Subcutaneous abdominal adipose tissue (tissue), 5 donors: ENCODE measurements at regions not wholly inside any gene's neighbourhood (a gene's known extent, or its start where the extent isn't known, plus 50 kb on each side); places are given as distances from the start of the nearest gene placed in this dataset.

Experiments used
- H3K27ac ChIP-seq: one replicate; pipeline ENCODE4 v1.7.0; 2013; ENCODE audit warnings: low read depth, mild to moderate bottlenecking, inconsistent platforms, low read length, moderate library complexity
- H3K27me3 ChIP-seq, 5 donors: one replicate each; pipeline ENCODE4 v1.7.0; 2013; ENCODE audit warnings: low read length in 5 of 5, inconsistent platforms in 1 of 5; ENCODE audit not compliant: control insufficient read depth in 5 of 5, insufficient read depth in 4 of 5
- H3K36me3 ChIP-seq, 5 donors: one replicate each; pipeline ENCODE4 v1.7.0; 2013; ENCODE audit warnings: low read length in 5 of 5; ENCODE audit not compliant: control insufficient read depth in 5 of 5, insufficient read depth in 5 of 5
- H3K4me1 ChIP-seq, 5 donors: one replicate each; pipeline ENCODE4 v1.7.0; 2013; ENCODE audit warnings: low read length in 5 of 5, mild to moderate bottlenecking in 3 of 5, moderate library complexity in 1 of 5; ENCODE audit not compliant: control insufficient read depth in 5 of 5, insufficient read depth in 5 of 5
- H3K4me3 ChIP-seq, 5 donors: one replicate each; pipeline ENCODE4 v1.7.0; 2013; ENCODE audit warnings: low read length in 5 of 5, low read depth in 1 of 5
- H3K9ac ChIP-seq, 5 donors: one replicate each; pipeline ENCODE4 v1.7.0; 2013; ENCODE audit warnings: low read length in 5 of 5, mild to moderate bottlenecking in 4 of 5, moderate library complexity in 3 of 5
- H3K9me3 ChIP-seq, 5 donors: one replicate each; pipeline ENCODE4 v1.7.0; 2013; ENCODE audit warnings: low read length in 5 of 5; ENCODE audit not compliant: control insufficient read depth in 5 of 5
- donor health status: healthy.
- donor health status: healthy.
- donor health status: healthy.
- donor health status: healthy.
- donor health status: healthy.

DNA sequence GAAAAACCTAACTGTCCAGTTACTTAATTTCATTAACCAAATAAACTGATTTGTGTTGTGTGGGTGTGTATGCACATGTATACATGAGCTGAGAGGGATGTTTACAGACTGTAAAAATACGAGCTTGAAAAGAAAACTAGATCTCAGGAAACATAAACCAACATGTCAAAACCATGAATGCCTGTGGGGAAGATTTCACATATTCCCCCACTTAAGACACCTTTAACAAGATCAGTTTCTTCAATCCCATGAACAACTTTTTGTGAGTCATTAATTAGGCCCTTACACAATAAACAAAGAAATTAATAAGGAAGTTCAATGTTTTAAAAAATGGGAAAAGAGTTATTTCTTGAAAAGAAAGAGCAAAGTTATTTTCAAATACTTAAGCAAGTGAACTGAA lies 170.8 kb downstream of the ZNF674 start:
- Histone ChIP-seq H3K9ac (no peak overlapping the region), H3K4me1 (peaks cover 0 to 2% (median 0%) of the 10 kb centered on the region in 5 donors), H3K27me3 (peaks cover 0 to 6% (median 2%) of the 10 kb centered on the region in 5 donors), H3K9me3 (no peaks in the 10 kb centered on the region), H3K27ac (no peak overlapping the region), H3K4me3 (no peak overlapping the region), H3K36me3 (no peaks in the 10 kb centered on the region)

DNA sequence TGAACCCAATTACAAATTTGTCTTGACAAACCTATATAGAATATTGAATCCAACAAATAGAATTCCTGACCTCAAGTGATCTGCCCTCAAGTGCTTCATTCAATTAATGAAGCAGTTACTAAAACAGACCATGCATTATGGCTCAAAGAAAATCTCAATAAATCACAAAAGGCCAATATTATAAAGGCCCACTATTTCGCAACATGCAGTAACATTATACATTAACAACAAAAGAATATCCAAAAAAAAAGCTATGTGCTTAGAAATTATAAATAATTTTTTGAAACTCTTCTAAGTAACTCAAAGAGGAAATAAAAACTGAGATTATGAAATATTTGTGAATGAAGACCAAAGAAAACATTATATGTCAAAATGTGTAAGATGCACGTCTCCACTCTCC lies 177.7 kb downstream of the ZNF674 start:
- Histone ChIP-seq H3K4me1 (no peaks in the 10 kb centered on the region), H3K9me3 (no peaks in the 10 kb centered on the region), H3K4me3 (no peak overlapping the region), H3K27ac (no peak overlapping the region), H3K36me3 (no peaks in the 10 kb centered on the region), H3K27me3 (no peaks in the 10 kb centered on the region), H3K9ac (no peak overlapping the region)

DNA sequence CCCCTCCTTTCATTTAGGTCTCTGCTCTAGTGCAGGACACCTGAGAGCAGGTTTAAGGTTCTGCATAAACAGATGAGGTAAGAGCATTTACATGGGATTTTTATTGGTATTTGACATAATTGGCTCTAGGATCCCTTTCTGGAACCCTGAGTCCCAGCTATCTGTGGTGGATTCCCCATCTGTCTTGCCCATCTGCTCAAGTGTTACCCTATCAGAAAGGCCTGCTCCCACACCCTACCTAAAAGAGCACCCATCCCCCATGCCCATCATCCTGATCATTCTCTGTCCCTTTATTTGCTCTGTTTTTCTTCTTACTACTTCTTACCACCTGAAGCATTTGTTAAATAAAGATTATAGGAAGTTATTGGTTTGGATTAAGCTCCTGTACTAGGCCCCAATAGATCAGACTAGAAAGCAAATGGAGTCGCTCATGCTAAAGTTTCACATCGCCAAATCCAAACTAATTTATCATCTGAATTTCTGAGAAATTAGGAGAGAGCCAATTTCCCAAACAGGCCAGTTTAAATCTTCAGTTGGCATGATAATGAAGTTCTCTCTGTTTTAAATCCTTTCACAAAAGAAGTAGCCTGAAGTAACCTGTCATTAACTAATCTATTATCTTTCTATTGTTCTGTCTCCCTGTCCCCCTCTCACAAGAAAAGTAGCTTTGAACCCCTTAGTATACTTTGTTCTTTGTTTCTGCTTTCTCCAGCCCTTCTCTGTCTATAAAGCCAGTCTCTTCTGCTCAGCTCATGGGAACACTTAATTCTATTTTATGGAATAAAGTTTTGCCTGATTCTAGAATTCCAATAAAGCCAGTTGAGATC lies 178.6 kb downstream of the ZNF674 start:
- H3K4me3 ChIP-seq, result no peak overlapping the region
- H3K27ac ChIP-seq, result no peak overlapping the region
- H3K9ac ChIP-seq, result no peak overlapping the region
- H3K27me3 ChIP-seq, result no peaks in the 10 kb centered on the region
- no peaks in the 10 kb centered on the region for H3K36me3 ChIP-seq
- no peaks in the 10 kb centered on the region for H3K4me1 ChIP-seq
- H3K9me3 ChIP-seq, result no peaks in the 10 kb centered on the region

DNA sequence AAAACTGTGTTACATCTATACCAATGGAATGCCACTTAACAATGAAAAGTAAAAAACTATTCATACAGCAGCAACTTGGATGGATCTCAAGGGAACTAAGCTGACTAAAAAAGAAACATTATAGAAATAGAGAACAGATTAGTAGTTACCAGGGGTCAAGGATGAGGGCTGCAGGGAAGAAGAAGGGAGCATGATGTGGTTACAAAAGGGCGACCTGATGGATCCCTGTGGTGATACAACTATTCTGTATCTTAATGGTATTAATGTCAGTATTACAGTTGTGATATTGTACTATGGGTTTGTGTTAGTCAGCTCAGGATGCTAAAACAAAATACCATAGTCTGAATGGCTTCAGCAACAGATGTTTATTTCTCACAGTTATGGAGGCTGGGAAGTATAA lies 190.7 kb downstream of the ZNF674 start:
- H3K27me3 ChIP-seq, result peaks cover 0 to 3% (median 0%) of the 10 kb centered on the region in 5 donors
- no peaks in the 10 kb centered on the region for H3K4me1 ChIP-seq
- no peak overlapping the region for H3K9ac ChIP-seq
- peaks cover 7 to 31% (median 11%) of the 10 kb centered on the region in 5 donors for H3K9me3 ChIP-seq
- H3K36me3 ChIP-seq, result no peaks in the 10 kb centered on the region
- H3K4me3 ChIP-seq, result no peak overlapping the region
- H3K27ac ChIP-seq, result no peak overlapping the region

DNA sequence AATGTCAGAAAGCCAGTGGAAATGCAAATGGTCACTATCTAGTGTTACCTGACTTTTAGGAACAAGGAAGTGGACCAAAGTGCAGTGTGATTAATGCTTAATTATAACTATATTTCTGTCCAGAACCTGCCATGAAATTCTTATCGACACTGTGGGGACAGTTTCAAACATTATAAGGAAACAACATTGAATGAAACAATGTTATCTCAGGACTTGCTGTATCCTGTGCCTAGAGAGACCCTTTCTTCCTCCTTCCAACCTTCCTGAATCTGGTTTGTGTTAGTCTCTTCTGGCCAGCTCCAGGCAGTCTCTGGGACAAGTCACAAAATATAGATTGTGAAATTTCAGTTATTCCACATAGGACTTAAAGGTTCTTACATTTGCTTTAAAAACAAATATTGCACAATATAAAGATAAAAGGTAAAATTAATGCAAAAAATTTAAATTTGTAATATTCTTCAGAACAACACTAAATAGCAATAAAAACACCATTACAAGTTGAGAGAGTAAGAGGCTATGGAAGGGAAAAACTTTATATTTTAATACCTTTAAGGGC lies 203.4 kb downstream of the ZNF674 start:
- no peak overlapping the region for H3K9ac ChIP-seq
- no peak overlapping the region for H3K27ac ChIP-seq
- H3K9me3 ChIP-seq, result no peaks in the 10 kb centered on the region
- no peaks in the 10 kb centered on the region for H3K36me3 ChIP-seq
- H3K4me3 ChIP-seq, result no peak overlapping the region
- no peaks in the 10 kb centered on the region for H3K4me1 ChIP-seq
- peaks cover 0 to 9% (median 7%) of the 10 kb centered on the region in 5 donors for H3K27me3 ChIP-seq

DNA sequence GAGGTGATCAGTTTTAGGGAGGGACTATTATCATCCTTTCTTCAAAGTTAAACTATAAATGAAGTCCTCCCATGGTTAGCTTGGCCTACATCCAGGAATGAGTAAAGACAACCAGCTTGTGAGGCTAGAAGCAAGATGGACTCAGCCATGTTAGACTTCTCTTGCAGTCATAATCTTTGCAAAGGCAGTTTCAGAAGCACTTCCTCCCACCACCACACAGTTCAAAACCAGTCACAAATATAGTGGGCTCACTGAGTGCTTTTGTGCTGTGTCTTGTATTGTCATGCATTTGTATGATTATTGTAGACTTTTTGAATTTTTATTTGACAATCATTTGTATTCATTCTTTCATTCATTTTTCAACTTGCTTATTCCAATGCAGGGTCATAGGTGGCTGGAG lies 204.5 kb downstream of the ZNF674 start:
- Histone ChIP-seq H3K36me3 (no peaks in the 10 kb centered on the region), H3K4me1 (no peaks in the 10 kb centered on the region), H3K27me3 (peaks cover 0 to 9% (median 7%) of the 10 kb centered on the region in 5 donors), H3K9ac (no peak overlapping the region), H3K9me3 (no peaks in the 10 kb centered on the region), H3K27ac (no peak overlapping the region), H3K4me3 (no peak overlapping the region)

DNA sequence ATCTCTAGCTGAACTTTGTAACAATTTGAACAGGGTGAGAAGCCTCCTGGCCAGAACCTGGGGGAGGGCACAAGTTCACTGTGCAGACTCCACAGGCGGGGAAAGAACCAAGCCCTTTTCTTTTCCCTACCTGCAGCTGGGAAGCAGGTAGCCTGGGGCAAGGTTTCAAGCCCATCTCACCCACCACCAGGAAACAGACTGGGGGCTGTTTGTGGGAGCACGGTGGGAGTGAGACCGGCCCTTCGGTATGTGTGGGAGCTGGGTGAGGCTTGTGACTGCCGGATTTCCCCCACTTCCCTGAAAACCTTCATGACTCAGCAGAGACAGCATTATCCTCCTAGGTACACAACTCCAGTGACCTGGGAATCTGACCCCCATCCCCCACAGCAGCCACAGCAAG lies 211.7 kb downstream of the ZNF674 start:
- peaks cover 0 to 11% (median 6%) of the 10 kb centered on the region in 5 donors for H3K27me3 ChIP-seq
- H3K27ac ChIP-seq, result no peak overlapping the region
- no peak overlapping the region for H3K9ac ChIP-seq
- H3K4me3 ChIP-seq, result no peak overlapping the region
- no peaks in the 10 kb centered on the region for H3K36me3 ChIP-seq
- H3K9me3 ChIP-seq, result peaks cover 0 to 8% (median 4%) of the 10 kb centered on the region in 5 donors
- peaks cover 0 to 5% (median 0%) of the 10 kb centered on the region in 5 donors for H3K4me1 ChIP-seq

DNA sequence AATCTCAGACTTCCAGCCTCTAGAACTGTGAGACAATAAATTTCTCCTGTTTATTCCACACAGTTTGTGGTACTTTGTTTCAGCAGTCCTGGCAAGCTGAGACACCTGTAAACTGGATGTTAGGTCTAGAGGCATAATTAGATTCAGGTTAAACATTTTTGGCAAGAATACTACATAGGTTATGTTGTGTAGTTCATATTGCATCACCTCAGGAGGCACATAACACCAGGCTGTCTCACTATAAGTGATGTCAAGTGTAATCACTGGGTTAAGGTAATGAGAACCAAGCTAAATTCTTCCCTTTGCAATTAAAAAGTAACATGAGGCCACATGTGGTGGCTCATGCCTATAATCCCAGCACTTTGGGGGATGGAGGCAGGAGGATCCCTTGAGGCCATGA lies 214.2 kb downstream of the ZNF674 start:
- H3K9me3 ChIP-seq, result peaks cover 0 to 8% (median 4%) of the 10 kb centered on the region in 5 donors
- peaks cover 4 to 16% (median 5%) of the 10 kb centered on the region in 5 donors for H3K4me1 ChIP-seq
- H3K9ac ChIP-seq, result no peak overlapping the region
- H3K27me3 ChIP-seq, result peaks cover 0 to 12% (median 6%) of the 10 kb centered on the region in 5 donors
- no peaks in the 10 kb centered on the region for H3K36me3 ChIP-seq
- H3K27ac ChIP-seq, result no peak overlapping the region
- no peak overlapping the region for H3K4me3 ChIP-seq

DNA sequence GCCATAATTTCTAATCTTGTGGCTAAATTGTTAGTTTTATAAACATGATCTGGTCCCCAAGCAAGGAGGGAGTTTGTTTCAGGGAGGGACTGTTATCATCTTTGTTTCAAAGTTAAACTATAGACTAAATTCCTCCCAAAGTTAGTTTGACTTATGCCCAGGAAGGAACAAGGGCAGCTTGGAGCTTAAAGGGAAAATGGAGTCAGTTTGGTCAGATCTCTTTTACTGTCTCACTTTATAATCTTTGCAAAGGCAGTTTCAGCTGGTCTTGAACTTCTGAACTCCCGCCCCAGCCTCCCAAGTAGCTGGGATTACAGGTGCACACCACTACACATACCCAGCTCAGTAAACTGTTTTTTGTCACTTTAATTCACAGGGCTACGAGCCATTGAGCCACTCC lies 214.7 kb downstream of the ZNF674 start:
- Histone ChIP-seq H3K4me3 (no peak overlapping the region), H3K9ac (no peak overlapping the region), H3K4me1 (peaks cover 5 to 16% (median 6%) of the 10 kb centered on the region in 5 donors), H3K36me3 (no peaks in the 10 kb centered on the region), H3K9me3 (peaks cover 0 to 8% (median 4%) of the 10 kb centered on the region in 5 donors), H3K27ac (no peak overlapping the region), H3K27me3 (peaks cover 0 to 12% (median 7%) of the 10 kb centered on the region in 5 donors)

DNA sequence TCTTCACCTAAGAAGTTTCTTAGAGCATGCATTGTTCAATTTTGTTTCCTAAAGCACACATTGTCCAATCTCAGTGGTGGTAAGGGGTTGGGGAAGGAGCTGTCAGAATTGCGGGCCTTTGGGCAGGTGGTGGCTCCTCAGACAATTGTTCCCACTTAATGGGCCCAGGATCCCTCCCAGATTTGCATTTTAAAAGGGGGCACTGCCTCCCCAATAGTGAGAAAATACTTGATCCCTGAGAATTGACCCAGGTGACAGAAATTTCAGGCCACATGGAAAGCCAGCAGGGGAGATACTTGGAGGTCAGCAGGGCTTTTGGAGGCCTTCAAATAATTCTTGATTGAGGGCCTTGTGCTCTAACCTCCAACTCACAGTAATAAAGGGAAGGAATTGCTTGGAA lies 217.1 kb downstream of the ZNF674 start:
- H3K4me3 ChIP-seq, result no peak overlapping the region
- H3K4me1 ChIP-seq, result peaks cover 3 to 12% (median 8%) of the 10 kb centered on the region in 5 donors
- H3K36me3 ChIP-seq, result no peaks in the 10 kb centered on the region
- H3K27ac ChIP-seq, result peak overlapping the region; percentile 82
- peaks cover 0 to 8% (median 4%) of the 10 kb centered on the region in 5 donors for H3K9me3 ChIP-seq
- peaks cover 0 to 8% (median 5%) of the 10 kb centered on the region in 5 donors for H3K27me3 ChIP-seq
- H3K9ac ChIP-seq, result no peak overlapping the region
